ENCODE measurements at regions not wholly inside any gene's neighbourhood (a gene's known extent, or its start where the extent isn't known, plus 50 kb on each side); places are given as distances from the start of the nearest gene placed in this dataset.
"Not testable (repeated sequence)": the region's sequence is repeated elsewhere in the genome, so short reads cannot be mapped to it uniquely, and the experiment has no call there.

DNA sequence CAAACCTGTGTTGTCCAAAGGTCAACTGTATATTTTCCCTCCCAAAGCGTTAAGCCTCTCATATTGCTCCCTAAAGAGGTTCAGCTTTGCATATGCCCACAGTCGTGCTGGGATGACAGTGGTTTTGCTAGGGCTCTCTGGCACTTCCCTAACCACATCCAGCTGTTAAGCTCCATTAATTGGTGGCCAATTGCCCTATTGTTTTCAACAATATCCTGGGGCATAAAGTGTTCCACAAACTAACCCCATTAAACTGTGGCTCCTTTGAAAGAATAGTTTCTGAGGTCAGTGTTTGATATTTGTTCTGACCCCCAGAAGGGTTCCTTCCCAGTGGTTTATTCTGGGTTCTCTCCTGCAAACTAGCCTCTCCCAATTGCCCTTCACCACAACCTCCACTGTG, 194.5 kb downstream of the HSD17B3 start:
- Mint-ChIP-seq H3K27ac (no peak overlapping the region), H3K27me3 (peaks cover 7% of the 10 kb centered on the region), H3K4me3 (no peak overlapping the region), H3K36me3 (ENCODE audit: low read depth) (peaks cover 5% of the 10 kb centered on the region), H3K4me1 (no peaks in the 10 kb centered on the region), H3K9me3 (ENCODE audit: low read depth) (peaks cover 12% of the 10 kb centered on the region)
- no peak for DNase-seq
- ATAC-seq: no peak
- ChIA-PET CTCF (interaction anchor here (0.6 kb wide), 1 partner anchor 252 kb away, joined by 3 read pairs; no protein-coding TSS in a partner anchor), POLR2A (no interaction called here)
- intact Hi-C loops (cut with DNase I, micrococcal nuclease): no loop called here

DNA sequence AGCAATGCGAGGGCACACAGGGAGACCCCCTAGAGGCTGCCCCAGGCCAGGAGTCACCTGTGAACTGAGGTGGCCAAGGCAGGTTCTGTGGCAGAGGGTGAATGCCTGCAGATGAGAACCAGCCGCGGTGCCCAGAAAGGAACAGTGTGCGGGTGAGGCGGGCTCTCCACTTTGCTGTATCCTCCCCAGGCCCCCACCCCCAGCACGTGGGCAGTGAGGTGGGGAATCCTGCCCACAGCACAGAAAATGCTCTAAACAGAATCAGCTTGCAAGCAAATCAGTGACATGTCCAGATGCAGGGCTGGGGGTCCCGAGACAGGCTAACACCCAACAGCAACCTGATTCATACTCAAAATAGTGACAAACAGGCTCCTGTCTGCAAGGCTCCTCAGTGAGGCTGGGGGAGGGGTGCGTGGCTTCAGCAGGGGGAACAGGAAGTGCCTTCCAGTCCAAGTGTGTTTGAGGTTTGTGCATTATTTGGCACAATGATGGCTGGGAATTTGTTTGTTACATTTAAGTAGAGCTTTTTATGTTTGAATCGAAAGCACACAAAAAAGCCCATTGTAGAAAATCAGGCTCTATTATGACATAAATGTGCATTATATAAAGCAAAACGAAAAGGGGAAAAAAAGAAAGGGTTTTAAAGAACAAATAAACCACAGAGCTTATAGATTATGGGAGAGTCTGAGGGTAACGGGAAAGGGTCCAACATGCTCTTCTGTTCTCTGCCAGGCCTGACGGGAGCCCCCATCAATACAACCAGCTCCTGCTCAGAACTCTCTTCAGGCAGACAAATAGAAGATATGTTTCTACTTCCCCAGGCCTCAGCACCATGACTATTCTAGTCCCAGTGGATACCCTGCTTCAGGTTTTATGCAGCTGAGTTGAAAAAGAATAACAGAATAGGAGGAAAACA, 201.3 kb downstream of the HSD17B3 start:
- intact Hi-C loops (cut with DNase I, micrococcal nuclease): no loop called here
- POLR2A ChIA-PET: no interaction called here
- CTCF ChIA-PET: interaction anchor here (0.6 to 0.7 kb wide), 2 partner anchors 488 to 666 kb away, joined by 3 read pairs; no protein-coding TSS in a partner anchor
- peaks cover 2% of the 10 kb centered on the region for H3K27me3 Mint-ChIP-seq
- DNase-seq (peak; percentile 32), ATAC-seq (no peak)
- no peak overlapping the region for H3K4me3 Mint-ChIP-seq
- H3K27ac Mint-ChIP-seq: no peak overlapping the region
- H3K4me1 Mint-ChIP-seq: peaks cover 7% of the 10 kb centered on the region
- H3K36me3 Mint-ChIP-seq (ENCODE audit: low read depth): peaks cover 2% of the 10 kb centered on the region
- peaks cover 9% of the 10 kb centered on the region for H3K9me3 Mint-ChIP-seq (ENCODE audit: low read depth)

DNA sequence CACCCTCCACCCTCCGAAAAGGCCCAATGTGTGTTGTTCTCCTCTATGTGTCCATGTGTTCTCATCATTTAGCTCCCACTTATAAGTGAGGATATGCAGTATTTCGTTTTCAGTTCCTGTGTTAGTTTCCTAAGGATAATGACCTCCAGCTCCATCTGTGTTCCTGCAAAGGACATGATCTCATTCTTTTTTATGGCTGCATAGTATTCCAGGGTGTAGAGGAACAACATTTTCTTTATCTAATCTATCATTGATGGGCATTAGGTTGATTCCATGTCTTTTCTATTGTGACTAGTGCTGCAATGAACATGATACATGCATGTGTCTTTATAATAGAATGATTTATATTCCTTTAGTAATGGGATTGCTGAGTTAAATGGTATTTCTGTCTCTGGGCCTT, 211.3 kb downstream of the HSD17B3 start:
- H3K4me1 Mint-ChIP-seq, CTCF ChIA-PET, H3K4me3 Mint-ChIP-seq: not testable (repeated sequence)

DNA sequence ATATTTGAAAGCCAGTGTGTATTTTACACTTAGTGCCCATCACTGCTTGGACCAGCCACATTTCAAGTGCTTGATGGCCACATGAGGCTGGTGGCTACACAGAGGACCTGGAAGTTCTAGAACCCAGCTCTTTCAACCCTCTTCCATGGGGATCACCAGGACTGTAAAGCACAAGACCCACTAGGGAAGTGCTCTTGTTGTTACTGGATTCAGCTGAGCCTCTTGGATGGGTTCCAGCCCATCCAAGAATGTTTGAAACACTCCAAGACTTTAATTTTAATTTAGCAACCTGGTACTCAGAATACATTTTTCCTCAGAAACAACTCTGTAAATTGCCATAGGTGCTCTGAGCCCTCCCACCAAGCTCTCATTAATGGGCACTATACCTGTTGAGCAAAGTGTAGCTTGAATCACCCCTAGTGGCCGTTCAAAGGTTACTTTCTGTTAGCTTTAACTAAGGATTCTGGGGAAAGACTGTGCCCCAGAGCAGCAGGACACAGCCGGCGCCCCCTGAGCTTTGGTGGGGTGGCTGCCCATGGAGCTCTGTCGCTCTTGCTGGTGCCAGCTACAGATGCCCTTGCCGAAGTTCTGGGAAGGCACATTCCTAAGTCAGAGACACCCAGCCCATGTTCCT, 212.4 kb downstream of the HSD17B3 start:
- CTCF ChIA-PET: interaction anchor here (0.7 to 0.9 kb wide), 2 partner anchors 12 to 227 kb away, joined by 3 read pairs; no protein-coding TSS in a partner anchor
- H3K36me3 Mint-ChIP-seq (ENCODE audit: low read depth): no peaks in the 10 kb centered on the region
- intact Hi-C loops (cut with DNase I, micrococcal nuclease): loop anchor here in 1 of 2 experiments (10.0 kb wide), 1 partner anchor 65 kb away; no protein-coding TSS in a partner anchor

More for the DNA sequence above, 211.3 kb downstream of the HSD17B3 start:
- ATAC-seq; intact Hi-C loops (cut with DNase I, micrococcal nuclease); H3K36me3 Mint-ChIP-seq (ENCODE audit: low read depth); H3K27me3 Mint-ChIP-seq; POLR2A ChIA-PET; DNase-seq; H3K27ac Mint-ChIP-seq; H3K9me3 Mint-ChIP-seq (ENCODE audit: low read depth): not testable (repeated sequence)

DNA sequence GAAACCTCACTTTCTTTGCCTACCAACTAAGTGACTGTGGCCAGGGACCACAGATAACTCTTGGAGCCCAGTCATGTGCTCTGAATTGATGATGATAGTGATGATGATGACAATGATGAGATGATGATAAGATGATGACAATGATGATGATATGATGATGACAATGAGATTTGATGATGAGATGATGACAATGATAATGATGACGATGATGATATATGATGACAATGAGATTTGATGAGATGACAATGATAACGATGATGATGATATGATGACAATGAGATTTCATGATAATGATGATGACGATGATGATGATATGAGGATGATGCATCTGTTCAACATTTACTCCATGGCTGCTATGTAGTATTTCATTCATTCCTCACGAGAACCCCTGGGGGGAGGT, 213.0 kb downstream of the ERCC6L2 start:
- intact Hi-C loops (cut with DNase I, micrococcal nuclease): loop anchor here in 1 of 2 experiments (10.0 kb wide), 1 partner anchor 64 kb away; no protein-coding TSS in a partner anchor
- ATAC-seq (no peak), DNase-seq (no peak)
- POLR2A ChIA-PET: no interaction called here
- CTCF ChIA-PET: no interaction called here
- Mint-ChIP-seq H3K4me1 (no peaks in the 10 kb centered on the region), H3K4me3 (no peak overlapping the region), H3K9me3 (ENCODE audit: low read depth) (no peaks in the 10 kb centered on the region), H3K27me3 (peaks cover 9% of the 10 kb centered on the region), H3K36me3 (ENCODE audit: low read depth) (no peaks in the 10 kb centered on the region), H3K27ac (no peak overlapping the region)

More for the DNA sequence above, 212.4 kb downstream of the HSD17B3 start:
- Mint-ChIP-seq H3K4me3 (no peak overlapping the region), H3K27me3 (peaks cover 7% of the 10 kb centered on the region), H3K4me1 (no peaks in the 10 kb centered on the region), H3K9me3 (ENCODE audit: low read depth) (no peaks in the 10 kb centered on the region), H3K27ac (no peak overlapping the region)
- ATAC-seq: no peak
- POLR2A ChIA-PET: no interaction called here
- DNase-seq: no peak

DNA sequence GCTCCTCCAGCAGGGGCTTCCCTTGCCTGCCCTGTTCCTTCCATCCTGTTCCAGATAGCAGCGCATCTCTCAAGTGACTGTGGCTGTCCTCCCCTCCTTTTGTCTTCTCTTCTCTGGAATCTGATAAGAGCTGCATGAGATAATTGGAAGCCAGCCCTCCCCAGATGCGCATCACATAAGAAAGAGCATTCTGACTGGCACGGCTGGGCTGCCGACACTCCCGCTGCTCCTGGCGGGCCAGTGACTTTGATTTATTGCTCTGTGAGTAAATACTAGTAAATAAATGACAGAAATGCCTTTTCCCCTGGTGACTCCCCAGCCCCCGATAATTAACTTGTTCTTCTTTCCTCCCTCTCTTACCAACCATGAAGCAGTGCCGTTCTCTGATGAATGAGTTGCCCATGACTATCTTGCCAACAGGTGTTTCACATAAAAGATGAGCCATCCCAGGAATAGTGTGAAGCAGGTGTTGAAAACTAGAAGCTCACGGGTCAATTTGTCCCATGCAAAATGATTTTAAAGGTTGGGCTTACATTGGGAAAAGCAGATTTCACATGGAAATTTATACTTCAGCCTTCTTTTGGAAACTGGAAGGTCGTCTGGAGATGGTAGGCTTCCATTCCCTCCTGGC, 212.3 kb downstream of the ERCC6L2 start:
- DNase-seq (no peak), ATAC-seq (no peak)
- Mint-ChIP-seq H3K4me1 (no peaks in the 10 kb centered on the region), H3K9me3 (ENCODE audit: low read depth) (no peaks in the 10 kb centered on the region), H3K4me3 (no peak overlapping the region), H3K36me3 (ENCODE audit: low read depth) (no peaks in the 10 kb centered on the region), H3K27ac (no peak overlapping the region), H3K27me3 (peaks cover 9% of the 10 kb centered on the region)
- ChIA-PET POLR2A (no interaction called here), CTCF (no interaction called here)
- intact Hi-C loops (cut with DNase I, micrococcal nuclease): loop anchor here in 1 of 2 experiments (10.0 kb wide), 1 partner anchor 63 kb away; no protein-coding TSS in a partner anchor

DNA sequence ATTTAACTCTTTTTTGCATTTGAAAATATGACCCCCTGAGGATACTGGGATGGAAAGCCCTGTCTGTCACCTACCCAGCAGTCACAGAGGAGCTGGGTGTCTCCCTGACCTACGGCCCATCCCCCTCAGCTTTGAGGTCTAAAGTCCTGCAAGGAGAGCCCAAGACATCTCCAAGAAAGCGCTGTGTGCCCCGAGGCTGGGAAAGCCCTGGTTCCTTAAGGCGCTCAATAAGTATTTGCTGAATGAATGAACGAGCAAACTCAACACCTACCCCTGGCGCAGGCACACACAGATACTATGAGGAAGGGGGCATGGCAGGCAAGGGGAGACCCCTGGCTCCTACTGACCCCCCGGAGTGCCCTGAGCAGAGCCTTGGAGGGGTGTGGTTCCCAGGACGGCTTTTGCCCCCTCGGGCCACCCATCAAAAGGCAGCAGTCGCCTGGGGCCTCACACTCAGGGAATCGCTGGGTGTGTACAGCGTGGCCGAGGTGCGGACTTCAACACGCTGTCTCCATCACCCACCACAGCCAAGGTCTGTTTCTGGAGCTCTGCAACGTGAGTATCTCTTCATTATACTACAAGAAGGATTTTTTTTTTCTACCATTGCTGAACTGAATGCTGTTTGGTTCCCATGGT, 211.6 kb downstream of the ERCC6L2 start:
- Mint-ChIP-seq H3K27me3 (peaks cover 9% of the 10 kb centered on the region), H3K27ac (no peak overlapping the region), H3K4me1 (no peaks in the 10 kb centered on the region), H3K4me3 (no peak overlapping the region), H3K9me3 (ENCODE audit: low read depth) (no peaks in the 10 kb centered on the region), H3K36me3 (ENCODE audit: low read depth) (no peaks in the 10 kb centered on the region)
- ATAC-seq: no peak
- no peak for DNase-seq
- ChIA-PET CTCF (no interaction called here), POLR2A (no interaction called here)
- intact Hi-C loops (cut with DNase I, micrococcal nuclease): loop anchor here in 1 of 2 experiments (10.0 kb wide), 1 partner anchor 62 kb away; no protein-coding TSS in a partner anchor

DNA sequence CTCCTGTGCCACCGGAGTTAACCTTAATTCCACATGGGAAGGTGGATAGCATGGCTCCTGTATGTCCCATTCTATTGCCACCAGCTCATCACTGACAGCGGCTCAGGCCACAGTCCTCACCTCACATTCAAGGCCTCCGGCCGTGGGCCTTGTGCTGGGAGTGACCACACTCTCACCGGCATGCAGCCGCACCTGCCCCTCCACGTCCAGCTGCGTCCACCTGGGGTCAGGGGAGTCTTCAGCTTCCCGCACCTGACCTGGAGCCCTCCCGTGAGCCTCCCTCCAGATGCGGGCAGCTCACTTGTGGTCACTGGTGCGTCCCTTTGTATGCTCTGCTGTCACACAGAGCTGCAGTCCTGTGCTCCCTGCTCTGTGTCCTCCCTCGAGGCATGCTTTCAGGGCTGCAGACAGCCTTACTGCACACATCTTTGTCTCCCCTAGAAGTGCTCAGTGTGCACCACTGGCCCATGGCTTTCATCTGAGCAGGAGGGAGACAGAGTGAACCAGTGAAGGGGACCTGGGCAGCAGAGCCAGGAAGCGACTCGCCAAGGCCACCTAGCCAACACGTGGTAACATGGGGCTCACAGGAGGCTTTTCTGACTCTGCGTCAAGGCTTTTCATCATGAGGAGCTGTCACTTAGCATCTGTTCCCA, 210.1 kb downstream of the ERCC6L2 start:
- intact Hi-C loops (cut with DNase I, micrococcal nuclease): loop anchor here in 1 of 2 experiments (10.0 kb wide), 1 partner anchor 61 kb away; no protein-coding TSS in a partner anchor
- DNase-seq (no peak), ATAC-seq (no peak)
- ChIA-PET CTCF (interaction anchor here (0.6 kb wide), 1 partner anchor 116 kb away, joined by 3 read pairs; no protein-coding TSS in a partner anchor), POLR2A (no interaction called here)
- H3K36me3 Mint-ChIP-seq (ENCODE audit: low read depth): no peaks in the 10 kb centered on the region
- no peaks in the 10 kb centered on the region for H3K9me3 Mint-ChIP-seq (ENCODE audit: low read depth)
- no peak overlapping the region for H3K27ac Mint-ChIP-seq
- no peak overlapping the region for H3K4me3 Mint-ChIP-seq
- peaks cover 9% of the 10 kb centered on the region for H3K27me3 Mint-ChIP-seq
- no peaks in the 10 kb centered on the region for H3K4me1 Mint-ChIP-seq

DNA sequence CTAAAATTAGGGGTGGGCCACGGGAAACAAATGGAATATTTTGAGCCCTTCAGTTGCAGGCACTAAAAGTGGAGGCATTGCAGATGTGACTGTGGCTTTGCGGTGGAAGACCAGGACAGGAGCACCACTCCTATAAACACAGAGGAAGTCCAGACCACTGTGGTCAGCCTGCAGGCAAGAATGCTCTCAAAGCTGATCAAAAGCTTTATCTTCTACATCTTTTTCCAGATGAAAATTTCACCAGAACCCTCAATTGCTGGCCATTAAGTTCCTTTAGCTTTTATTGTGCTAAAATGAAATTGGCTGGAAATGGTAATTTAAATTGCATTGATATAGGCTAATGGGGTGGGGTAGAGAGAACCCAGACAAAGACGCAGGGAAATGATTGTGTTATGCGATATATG, 208.8 kb downstream of the ERCC6L2 start:
- ChIA-PET CTCF (interaction anchor here (0.6 to 0.7 kb wide), 3 partner anchors 54 to 646 kb away, joined by 3 to 4 read pairs (median 3); no protein-coding TSS in a partner anchor), POLR2A (no interaction called here)
- intact Hi-C loops (cut with DNase I, micrococcal nuclease): loop anchor here in 1 of 2 experiments (10.0 kb wide), 1 partner anchor 60 kb away; no protein-coding TSS in a partner anchor
- Mint-ChIP-seq H3K9me3 (ENCODE audit: low read depth) (no peaks in the 10 kb centered on the region), H3K27me3 (peaks cover 9% of the 10 kb centered on the region), H3K4me3 (no peak overlapping the region), H3K36me3 (ENCODE audit: low read depth) (no peaks in the 10 kb centered on the region), H3K27ac (no peak overlapping the region), H3K4me1 (no peaks in the 10 kb centered on the region)
- ATAC-seq (no peak), DNase-seq (no peak)

DNA sequence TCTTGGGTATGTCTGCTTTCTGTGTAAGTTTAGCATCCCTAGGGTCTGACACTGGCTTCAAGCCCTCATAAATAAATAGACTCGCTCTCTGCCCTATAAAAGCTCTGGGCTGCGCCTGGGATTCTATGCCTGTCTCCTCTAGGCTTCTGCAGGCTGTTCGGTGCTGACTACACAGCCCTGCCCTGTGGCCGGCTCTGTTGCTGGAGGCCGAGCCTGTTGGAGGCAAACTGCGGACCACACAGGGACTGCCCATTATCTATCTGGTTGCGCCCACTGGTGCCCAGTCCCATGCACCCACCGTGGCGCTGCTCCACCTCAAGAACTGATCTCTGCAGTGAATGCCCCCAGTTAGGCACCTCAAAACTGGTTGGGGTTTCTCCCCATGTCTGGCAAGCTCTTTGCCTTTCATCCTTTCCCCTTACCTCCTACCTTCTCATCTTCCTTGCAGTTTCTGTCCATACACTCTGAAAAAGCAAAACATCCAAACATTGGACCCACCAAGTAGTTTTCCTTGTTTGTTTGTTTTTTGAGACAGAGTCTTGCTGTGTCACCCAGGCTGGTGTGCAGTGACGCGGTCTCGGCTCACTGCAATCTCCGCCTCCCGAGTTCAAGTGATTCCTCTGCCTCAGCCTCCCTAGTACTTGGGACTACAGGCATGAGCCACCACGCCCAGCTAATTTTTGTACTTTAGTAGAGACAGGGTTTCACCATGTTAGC, 207.2 kb downstream of the ERCC6L2 start:
- no peak for ATAC-seq
- Mint-ChIP-seq H3K27me3 (peaks cover 2% of the 10 kb centered on the region), H3K27ac (no peak overlapping the region), H3K4me3 (no peak overlapping the region), H3K4me1 (no peaks in the 10 kb centered on the region), H3K36me3 (ENCODE audit: low read depth) (no peaks in the 10 kb centered on the region), H3K9me3 (ENCODE audit: low read depth) (no peaks in the 10 kb centered on the region)
- CTCF ChIA-PET: interaction anchor here (0.6 kb wide), 1 partner anchor 33 kb away, joined by 4 read pairs; no protein-coding TSS in a partner anchor
- POLR2A ChIA-PET: no interaction called here
- no peak for DNase-seq
- intact Hi-C loops (cut with DNase I, micrococcal nuclease): loop anchor here in 1 of 2 experiments (10.0 kb wide), 1 partner anchor 58 kb away; no protein-coding TSS in a partner anchor
